Neutrophil (primary cell): ENCODE measurements at regions not wholly inside any gene's neighbourhood (a gene's known extent, or its start where the extent isn't known, plus 50 kb on each side); places are given as distances from the start of the nearest gene placed in this dataset.
"Not testable (repeated sequence)": the region's sequence is repeated elsewhere in the genome, so short reads cannot be mapped to it uniquely, and the experiment has no call there.

Source experiments
- H3K27ac ChIP-seq: fragments of 200-600 bp; sonication (generic); 2 replicates; pipeline ENCODE4 v1.5.1; 2016; ENCODE audit warnings: mild to moderate bottlenecking, moderate library complexity
- H3K27me3 ChIP-seq: fragments of 200-600 bp; sonication (generic); 2 replicates; pipeline ENCODE4 v1.6.0; 2016; ENCODE audit warnings: mild to moderate bottlenecking
- H3K36me3 ChIP-seq: fragments of 200-600 bp; sonication (generic); 2 replicates; pipeline ENCODE4 v1.5.1; 2017
- H3K4me1 ChIP-seq, 2 experiments: fragments of 200-600 bp in 1 of 2; sonication (generic) in 1 of 2; 1 replicate in 1 of 2; 2 replicates in 1 of 2; pipeline versions ENCODE4 v1.5.1 to v1.6.1; 2013 to 2016; ENCODE audit warnings: low read depth in 1 of 2, low read length in 1 of 2, mild to moderate bottlenecking in 1 of 2, moderate library complexity in 1 of 2; ENCODE audit not compliant: control insufficient read depth in 1 of 2, insufficient read depth in 1 of 2
- H3K4me3 ChIP-seq, 2 experiments: fragments of 200-600 bp in 1 of 2; sonication (generic) in 1 of 2; 1 replicate in 1 of 2; 2 replicates in 1 of 2; pipeline ENCODE4 v1.5.1; 2013 to 2016; ENCODE audit warnings: low read depth in 1 of 2, low read length in 1 of 2, mild to moderate bottlenecking in 1 of 2, moderate library complexity in 1 of 2
- H3K9me3 ChIP-seq: fragments of 200-600 bp; sonication (generic); 2 replicates; pipeline ENCODE4 v1.5.1; 2016
- TF ChIP-seq, protein P1 (sequence below): fragments of 200-600 bp; sonication (generic); IDR thresholded peaks from 2 replicates; pipeline ENCODE4 v1.5.1; 2016; ENCODE audit warnings: antibody characterized with exemption

DNA sequence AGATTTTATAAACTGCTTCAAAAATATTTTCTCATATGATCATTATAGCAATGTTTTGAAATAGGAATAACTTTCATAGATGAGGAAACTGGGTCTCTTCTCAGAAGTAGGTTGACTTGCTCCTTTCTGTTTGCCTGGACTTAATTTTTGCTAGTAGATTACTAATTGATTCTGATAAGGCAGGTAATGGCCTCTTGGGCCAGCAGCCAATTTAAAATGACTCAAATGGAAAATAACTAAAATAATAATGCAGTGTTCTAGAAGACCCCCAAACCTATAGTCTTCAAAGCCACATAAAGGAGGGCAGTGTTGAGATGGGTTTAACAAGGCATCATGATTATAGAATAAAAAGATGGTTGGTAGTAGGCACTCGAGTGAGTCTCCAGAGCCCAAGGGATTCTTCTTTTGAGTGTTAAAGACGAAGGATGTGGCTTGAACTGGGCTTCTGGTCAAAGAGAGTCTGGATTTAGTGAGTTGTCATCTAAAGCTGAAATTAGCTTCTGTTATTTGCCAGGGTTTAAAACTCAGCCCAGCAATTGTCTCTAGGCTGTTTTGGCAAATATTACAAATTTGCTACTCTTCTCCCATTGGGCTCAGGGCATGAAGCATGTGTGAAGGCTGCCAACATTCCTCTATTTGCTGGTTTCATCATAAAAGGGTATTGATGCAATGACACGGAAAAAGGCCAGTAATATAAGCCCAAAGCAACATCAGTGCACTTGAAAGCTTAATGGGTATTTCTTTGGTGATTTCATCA lies 297.1 kb upstream of the MEIS2 start:
- no peaks in the 10 kb centered on the region for H3K9me3 ChIP-seq
- no peaks in the 10 kb centered on the region for H3K36me3 ChIP-seq
- no peaks in the 10 kb centered on the region for H3K4me1 ChIP-seq
- H3K27ac ChIP-seq: no peak overlapping the region
- no peaks in the 10 kb centered on the region for H3K27me3 ChIP-seq
- TF ChIP-seq, protein P1, sequence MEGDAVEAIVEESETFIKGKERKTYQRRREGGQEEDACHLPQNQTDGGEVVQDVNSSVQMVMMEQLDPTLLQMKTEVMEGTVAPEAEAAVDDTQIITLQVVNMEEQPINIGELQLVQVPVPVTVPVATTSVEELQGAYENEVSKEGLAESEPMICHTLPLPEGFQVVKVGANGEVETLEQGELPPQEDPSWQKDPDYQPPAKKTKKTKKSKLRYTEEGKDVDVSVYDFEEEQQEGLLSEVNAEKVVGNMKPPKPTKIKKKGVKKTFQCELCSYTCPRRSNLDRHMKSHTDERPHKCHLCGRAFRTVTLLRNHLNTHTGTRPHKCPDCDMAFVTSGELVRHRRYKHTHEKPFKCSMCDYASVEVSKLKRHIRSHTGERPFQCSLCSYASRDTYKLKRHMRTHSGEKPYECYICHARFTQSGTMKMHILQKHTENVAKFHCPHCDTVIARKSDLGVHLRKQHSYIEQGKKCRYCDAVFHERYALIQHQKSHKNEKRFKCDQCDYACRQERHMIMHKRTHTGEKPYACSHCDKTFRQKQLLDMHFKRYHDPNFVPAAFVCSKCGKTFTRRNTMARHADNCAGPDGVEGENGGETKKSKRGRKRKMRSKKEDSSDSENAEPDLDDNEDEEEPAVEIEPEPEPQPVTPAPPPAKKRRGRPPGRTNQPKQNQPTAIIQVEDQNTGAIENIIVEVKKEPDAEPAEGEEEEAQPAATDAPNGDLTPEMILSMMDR: no peak
- H3K4me3 ChIP-seq: no peak overlapping the region

DNA sequence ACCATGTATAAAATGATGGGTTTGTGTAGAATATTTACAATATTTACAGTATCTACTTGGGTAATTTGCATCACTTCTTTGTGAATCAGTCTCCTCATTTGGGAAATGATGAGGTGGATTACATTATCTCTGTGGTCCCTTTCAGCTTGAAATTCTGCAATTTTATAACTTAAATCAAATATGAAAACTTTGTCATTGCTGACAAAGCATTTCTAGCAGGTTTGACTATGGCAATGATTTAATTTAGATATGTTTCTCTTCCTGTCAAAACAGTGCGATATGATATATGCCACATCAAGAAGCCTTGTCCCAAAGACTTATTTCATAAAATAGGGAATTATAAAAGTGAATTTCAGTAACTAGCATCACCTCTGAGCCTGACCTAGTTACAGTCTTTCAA lies 315.8 kb upstream of the MEIS2 start:
- Histone ChIP-seq H3K9me3 (no peaks in the 10 kb centered on the region), H3K27me3 (no peaks in the 10 kb centered on the region), H3K36me3 (no peaks in the 10 kb centered on the region), H3K4me3 (no peak overlapping the region), H3K27ac (no peak overlapping the region), H3K4me1 (no peaks in the 10 kb centered on the region)
- TF ChIP-seq, protein P1: no peak

DNA sequence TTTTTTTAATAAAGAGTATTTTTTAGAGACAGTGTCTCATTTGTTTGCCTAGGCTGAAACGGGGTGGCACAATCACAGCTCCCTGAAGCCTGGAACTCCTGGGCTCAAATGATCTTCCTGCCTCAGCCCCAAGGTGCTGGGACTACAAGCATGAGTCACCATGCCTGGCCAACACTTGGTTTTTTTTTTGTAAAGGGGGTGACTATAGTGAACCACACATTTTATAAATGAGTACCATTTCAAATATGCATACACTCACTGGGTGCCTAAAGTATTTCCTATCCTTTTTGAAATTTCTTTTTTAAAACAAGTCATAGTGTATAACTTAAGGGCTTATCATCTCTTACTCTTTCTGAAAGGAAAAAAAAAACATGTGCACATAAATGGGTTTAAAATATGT lies 325.2 kb upstream of the MEIS2 start:
- Histone ChIP-seq H3K4me1 (no peaks in the 10 kb centered on the region), H3K36me3 (no peaks in the 10 kb centered on the region), H3K27ac (no peak overlapping the region), H3K4me3 (no peak overlapping the region), H3K9me3 (no peaks in the 10 kb centered on the region), H3K27me3 (no peaks in the 10 kb centered on the region)
- TF ChIP-seq, protein P1: no peak

DNA sequence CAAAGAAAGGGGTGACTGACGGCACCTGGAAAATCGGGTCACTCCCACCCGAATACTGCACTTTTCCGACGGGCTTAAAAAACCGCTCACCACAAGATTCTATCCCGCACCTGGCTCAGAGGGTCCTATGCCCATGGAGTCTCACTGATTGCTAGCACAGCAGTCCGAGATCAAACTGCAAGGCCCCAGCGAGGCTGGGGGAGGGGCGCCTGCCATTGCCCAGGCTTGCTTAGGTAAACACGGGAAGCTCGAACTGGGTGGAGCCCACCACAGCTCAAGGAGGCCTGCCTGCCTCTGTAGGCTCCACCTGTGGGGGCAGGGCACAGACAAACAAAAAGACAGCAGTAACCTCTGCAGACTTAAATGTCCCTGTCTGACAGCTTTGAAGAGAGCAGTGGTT lies 327.0 kb upstream of the MEIS2 start:
- not testable (repeated sequence) for H3K36me3 ChIP-seq, H3K9me3 ChIP-seq, H3K27ac ChIP-seq, H3K27me3 ChIP-seq, H3K4me3 ChIP-seq, H3K4me1 ChIP-seq

DNA sequence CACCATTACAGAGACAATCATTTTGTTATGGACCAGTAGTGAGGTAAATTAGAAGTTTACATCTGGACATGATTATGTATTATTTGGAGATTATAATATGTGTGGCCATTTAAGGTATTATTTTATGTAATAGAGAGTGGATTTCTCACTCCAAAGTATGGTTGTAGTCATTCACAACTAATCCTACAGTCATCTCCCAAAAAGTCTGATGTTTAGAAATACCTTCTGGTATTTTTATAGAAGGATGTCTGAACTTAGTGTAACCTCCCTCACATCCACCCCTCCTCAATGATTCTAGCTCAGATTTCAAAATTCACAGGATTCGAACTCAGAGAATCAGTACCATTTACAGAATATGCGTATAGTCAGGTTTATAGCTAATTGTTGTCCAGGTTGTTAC lies 346.6 kb upstream of the MEIS2 start:
- no peaks in the 10 kb centered on the region for H3K36me3 ChIP-seq
- H3K27me3 ChIP-seq: no peaks in the 10 kb centered on the region
- no peak overlapping the region for H3K4me3 ChIP-seq
- TF ChIP-seq, protein P1: no peak
- H3K9me3 ChIP-seq: no peaks in the 10 kb centered on the region
- H3K27ac ChIP-seq: no peak overlapping the region
- no peaks in the 10 kb centered on the region for H3K4me1 ChIP-seq

DNA sequence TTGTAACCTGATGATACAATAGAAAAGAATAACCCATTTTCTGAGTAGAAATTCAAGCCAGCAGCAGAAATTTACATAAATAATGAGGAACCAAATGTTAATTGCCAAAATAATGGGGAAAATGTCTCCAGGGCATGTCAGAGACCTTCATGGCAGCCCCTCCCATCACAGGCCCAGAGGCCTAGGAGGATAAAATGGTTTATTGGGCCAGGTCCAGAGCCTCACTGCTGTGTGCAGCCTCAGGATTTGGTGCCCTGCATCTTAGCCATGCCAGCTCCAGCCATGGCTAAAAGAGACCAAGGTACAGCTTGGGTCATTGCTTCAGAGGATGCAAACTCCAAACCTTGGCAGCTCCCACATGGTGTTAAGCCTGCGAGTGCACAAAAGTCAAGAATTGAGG lies 352.1 kb upstream of the MEIS2 start:
- Histone ChIP-seq H3K27ac (no peak overlapping the region), H3K27me3 (no peaks in the 10 kb centered on the region), H3K4me3 (no peak overlapping the region), H3K36me3 (no peaks in the 10 kb centered on the region), H3K4me1 (no peaks in the 10 kb centered on the region), H3K9me3 (no peaks in the 10 kb centered on the region)
- TF ChIP-seq, protein P1: no peak
